Brain microvascular endothelial cell (primary cell): ENCODE measurements at regions not wholly inside any gene's neighbourhood (a gene's known extent, or its start where the extent isn't known, plus 50 kb on each side); places are given as distances from the start of the nearest gene placed in this dataset.

Experiments used
- DNase-seq: peaks from one replicate; pipeline ENCODE4 v3.0.0-alpha.2; 2020
- H3K27ac ChIP-seq: fragments of 250-450 bp; sonication (Bioruptor Pico); 2 replicates; pipeline ENCODE4 v1.5.1; 2020; ENCODE audit warnings: mild to moderate bottlenecking, moderate library complexity
- H3K27me3 ChIP-seq: fragments of 250-450 bp; sonication (Bioruptor Pico); replicated peaks from 2 replicates; pipeline ENCODE4 v1.5.1; 2020; ENCODE audit warnings: mild to moderate bottlenecking
- H3K36me3 ChIP-seq: fragments of 250-450 bp; sonication (Bioruptor Pico); replicated peaks from 2 replicates; pipeline ENCODE4 v1.5.1; 2020; ENCODE audit warnings: mild to moderate bottlenecking
- H3K4me3 ChIP-seq: 2 replicates; pipeline ENCODE4 v1.5.1; 2011; ENCODE audit warnings: low read depth, mild to moderate bottlenecking, control low read depth, low read length, moderate library complexity
- in situ Hi-C: cut with HindIII; loops from 2 replicates; pipeline ENCODE4 v1.10.0; 2017; ENCODE audit warnings: low sequenced_read_pairs, low pct_ligation_motif_present
- TF ChIP-seq, protein P1 (sequence below): IDR thresholded peaks from 2 replicates; pipeline ENCODE4 v1.5.1; 2011; ENCODE audit warnings: low read depth, mild to moderate bottlenecking, moderate library complexity, low read length, control low read depth, inconsistent platforms; ENCODE audit errors: missing control alignments

DNA sequence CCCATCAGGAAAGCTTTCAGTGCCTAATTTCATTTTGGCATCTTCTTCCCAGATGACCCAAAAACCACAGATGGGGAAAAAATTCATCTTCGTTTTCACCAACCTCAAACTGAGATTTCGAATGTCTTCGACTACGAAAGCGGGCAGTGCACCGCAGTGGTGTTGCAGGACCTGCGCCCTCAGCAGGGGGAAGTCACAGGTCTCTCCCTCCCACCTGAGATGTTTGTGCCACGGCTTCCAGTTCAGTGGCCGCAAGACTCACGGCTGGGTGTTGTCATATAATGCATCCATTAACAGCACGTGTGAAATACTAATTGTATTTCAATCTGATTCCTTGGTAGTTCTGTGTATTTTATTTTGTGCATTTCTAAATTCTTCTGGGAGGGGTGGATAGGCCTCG is 66.2 kb upstream of the SALL3 start:
- no peak for DNase-seq
- Histone ChIP-seq H3K27me3 (no peaks in the 10 kb centered on the region), H3K4me3 (no peak overlapping the region), H3K36me3 (no peaks in the 10 kb centered on the region), H3K27ac (no peak overlapping the region)
- in situ Hi-C loops: no loop called here
- TF ChIP-seq, protein P1, sequence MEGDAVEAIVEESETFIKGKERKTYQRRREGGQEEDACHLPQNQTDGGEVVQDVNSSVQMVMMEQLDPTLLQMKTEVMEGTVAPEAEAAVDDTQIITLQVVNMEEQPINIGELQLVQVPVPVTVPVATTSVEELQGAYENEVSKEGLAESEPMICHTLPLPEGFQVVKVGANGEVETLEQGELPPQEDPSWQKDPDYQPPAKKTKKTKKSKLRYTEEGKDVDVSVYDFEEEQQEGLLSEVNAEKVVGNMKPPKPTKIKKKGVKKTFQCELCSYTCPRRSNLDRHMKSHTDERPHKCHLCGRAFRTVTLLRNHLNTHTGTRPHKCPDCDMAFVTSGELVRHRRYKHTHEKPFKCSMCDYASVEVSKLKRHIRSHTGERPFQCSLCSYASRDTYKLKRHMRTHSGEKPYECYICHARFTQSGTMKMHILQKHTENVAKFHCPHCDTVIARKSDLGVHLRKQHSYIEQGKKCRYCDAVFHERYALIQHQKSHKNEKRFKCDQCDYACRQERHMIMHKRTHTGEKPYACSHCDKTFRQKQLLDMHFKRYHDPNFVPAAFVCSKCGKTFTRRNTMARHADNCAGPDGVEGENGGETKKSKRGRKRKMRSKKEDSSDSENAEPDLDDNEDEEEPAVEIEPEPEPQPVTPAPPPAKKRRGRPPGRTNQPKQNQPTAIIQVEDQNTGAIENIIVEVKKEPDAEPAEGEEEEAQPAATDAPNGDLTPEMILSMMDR: no peak

DNA sequence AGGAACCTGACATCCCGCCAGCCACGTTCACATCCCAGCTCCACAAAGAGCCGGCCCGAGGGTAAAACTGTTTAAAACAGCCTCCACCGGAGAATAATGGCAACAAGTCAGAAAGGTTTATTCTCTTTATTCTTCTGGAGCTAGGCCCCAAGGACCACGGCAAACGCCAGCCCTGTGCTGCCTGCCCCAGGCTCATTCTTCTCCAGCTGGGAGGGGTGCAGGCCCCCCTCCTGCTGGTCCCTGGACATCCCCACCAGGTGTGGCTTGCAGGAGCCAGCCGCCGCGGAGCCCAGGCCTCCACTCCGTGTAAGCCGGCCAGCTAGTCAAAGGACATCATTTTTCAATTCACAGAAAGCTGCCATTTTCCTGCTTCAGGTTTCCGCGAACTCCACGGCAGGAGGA is 65.8 kb upstream of the SALL3 start:
- TF ChIP-seq, protein P1: no peak
- Histone ChIP-seq H3K36me3 (no peaks in the 10 kb centered on the region), H3K27me3 (no peaks in the 10 kb centered on the region), H3K4me3 (no peak overlapping the region), H3K27ac (no peak overlapping the region)
- in situ Hi-C loops: no loop called here
- no peak for DNase-seq

DNA sequence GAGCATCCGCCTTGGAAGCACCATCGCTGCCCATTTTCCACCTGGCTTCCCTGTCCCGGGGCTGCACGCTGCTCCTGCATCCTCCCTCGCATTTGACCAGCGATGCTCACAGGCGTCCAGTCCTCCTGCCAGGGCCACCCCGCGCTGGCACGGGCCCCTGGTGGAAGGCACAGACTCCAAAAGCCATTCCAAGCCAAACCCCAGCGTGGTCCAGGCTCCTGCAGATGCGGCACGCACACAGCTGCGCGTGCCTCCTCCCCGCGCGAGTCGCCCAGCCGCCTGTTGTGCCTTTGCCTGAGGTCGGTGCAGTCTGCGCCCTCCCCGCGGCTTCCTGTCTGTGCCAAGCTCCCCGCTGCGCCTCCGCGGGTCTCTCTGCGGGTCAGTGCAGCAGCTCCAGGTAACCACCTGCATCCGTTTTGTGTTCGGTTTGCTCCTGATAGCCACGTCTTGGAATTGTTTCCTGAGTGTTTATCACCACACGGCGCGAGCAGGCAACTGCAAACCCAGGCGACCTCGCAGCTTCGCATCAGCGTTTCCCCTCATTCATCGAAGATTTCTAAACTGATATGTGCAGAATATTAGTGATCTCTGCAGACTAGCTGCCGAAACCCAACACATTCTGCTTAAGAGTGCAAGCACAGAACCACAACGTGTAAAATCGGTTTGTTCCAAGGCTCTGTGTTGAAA is 65.2 kb upstream of the SALL3 start:
- no peak overlapping the region for H3K4me3 ChIP-seq
- no peak for DNase-seq
- no peaks in the 10 kb centered on the region for H3K27me3 ChIP-seq
- no peaks in the 10 kb centered on the region for H3K36me3 ChIP-seq
- no peak overlapping the region for H3K27ac ChIP-seq
- TF ChIP-seq, protein P1: no peak
- in situ Hi-C loops: no loop called here

DNA sequence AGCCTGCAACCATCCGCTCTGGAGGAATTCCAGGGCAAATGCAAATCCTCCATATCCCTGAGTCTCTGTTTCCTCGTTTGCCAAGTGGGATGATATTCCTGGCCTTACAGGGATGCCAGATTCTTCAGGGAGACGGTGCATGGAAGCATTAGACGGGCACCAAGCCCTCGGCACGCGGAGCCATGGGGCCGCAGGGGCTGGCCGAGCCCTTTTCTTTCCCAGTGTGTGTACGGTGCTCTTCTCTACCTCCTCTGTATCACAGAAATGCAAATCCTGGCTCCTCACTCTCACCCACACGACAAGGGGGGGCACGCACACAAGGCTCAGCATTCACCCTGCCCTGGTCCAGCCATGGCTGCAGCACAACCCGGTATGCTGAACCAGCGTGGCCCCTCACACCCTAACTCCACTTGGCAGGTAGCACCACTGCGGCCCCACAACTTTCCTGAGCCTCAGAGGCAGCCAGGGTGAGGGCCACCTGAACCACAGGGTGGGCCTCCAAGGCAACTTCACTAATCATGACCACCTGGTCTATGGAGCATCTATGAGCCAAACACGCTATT is 64.1 kb upstream of the SALL3 start:
- Histone ChIP-seq H3K27me3 (no peaks in the 10 kb centered on the region), H3K27ac (no peak overlapping the region), H3K4me3 (no peak overlapping the region), H3K36me3 (no peaks in the 10 kb centered on the region)
- TF ChIP-seq, protein P1: no peak
- no peak for DNase-seq
- in situ Hi-C loops: no loop called here

DNA sequence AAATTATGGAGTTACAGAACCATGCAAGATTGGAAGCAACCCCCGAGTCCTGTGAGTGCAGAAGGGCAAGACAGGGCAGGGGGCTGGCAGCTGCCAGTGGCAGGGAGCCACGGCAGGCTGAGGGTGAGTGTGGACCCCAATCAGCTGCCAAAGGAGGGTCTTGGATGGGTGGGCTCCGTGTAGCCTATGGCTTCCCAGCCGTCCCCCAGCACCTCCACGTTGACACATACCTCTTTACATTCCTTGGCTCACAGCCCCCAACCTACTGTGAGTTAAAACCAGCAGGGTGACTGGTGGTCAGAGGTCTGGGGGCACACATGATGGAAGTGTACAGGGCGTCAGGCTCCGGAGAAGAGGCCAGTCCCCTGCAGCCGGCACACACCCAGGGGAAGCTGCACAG is 60.9 kb upstream of the SALL3 start:
- Histone ChIP-seq H3K4me3 (no peak overlapping the region), H3K27me3 (no peaks in the 10 kb centered on the region), H3K27ac (no peak overlapping the region), H3K36me3 (no peaks in the 10 kb centered on the region)
- TF ChIP-seq, protein P1: no peak
- in situ Hi-C loops: no loop called here
- no peak for DNase-seq

DNA sequence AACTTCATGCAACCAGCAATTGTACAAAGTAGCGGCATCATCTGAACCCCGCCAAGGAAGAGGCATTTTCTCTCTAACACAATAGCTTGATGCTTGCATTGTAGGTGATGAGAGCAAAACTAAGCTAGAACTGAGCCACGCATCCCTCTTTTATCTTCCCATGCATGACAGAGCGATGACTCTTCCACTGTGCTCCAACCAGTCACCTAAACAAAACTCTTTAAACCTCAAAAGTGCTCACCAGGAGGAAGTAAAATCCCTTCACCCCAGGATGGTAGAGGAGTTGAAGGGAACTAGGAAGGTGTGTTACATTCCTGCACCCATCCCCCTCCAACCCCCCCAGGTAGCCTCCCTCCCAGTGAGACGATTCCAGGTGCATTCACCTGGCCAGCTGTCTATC is 59.7 kb upstream of the SALL3 start:
- no peaks in the 10 kb centered on the region for H3K36me3 ChIP-seq
- H3K27me3 ChIP-seq: no peaks in the 10 kb centered on the region
- in situ Hi-C loops: no loop called here
- TF ChIP-seq, protein P1: no peak
- no peak overlapping the region for H3K4me3 ChIP-seq
- H3K27ac ChIP-seq: no peak overlapping the region
- DNase-seq: no peak
